CD4-positive, alpha-beta T cell (primary cell): ENCODE measurements at regions not wholly inside any gene's neighbourhood (a gene's known extent, or its start where the extent isn't known, plus 50 kb on each side); places are given as distances from the start of the nearest gene placed in this dataset.

Experiments
- ATAC-seq: fragments of 200-7000 bp; cut with Tn5 transposase; one replicate; pipeline ENCODE4 v1.10.0; 2022; ENCODE audit warnings: mild to moderate bottlenecking; ENCODE audit not compliant: poor library complexity
- CTCF ChIA-PET: fragments of 350-600 bp; sonication (Branson Sonifier 250); formaldehyde crosslinking; loops from one replicate; lab custom pipeline; 2021; ENCODE audit warnings: antibody characterized with exemption, inconsistent platforms; lab: Charles Lee
- POLR2A ChIA-PET: fragments of 350-600 bp; sonication (Branson Sonifier 250); formaldehyde crosslinking; loops from one replicate; lab custom pipeline; 2021; ENCODE audit warnings: antibody characterized with exemption, inconsistent platforms; lab: Charles Lee
- DNase-seq, 14 experiments: peaks; one replicate each; pipeline ENCODE4 v3.0.0-alpha.2; 2013 to 2020; ENCODE audit warnings: mixed read lengths in 2 of 14
- H3K27ac ChIP-seq, 2 donors: one replicate each; pipeline versions ENCODE4 v1.5.1 to v1.7.0; 2013; ENCODE audit warnings: low read length in 2 of 2, low read depth in 1 of 2, mild to moderate bottlenecking in 1 of 2
- H3K27me3 ChIP-seq, 2 experiments: 1 replicate in 1 of 2; 2 replicates in 1 of 2; pipeline versions ENCODE4 v1.6.1 to v1.7.0; 2013; ENCODE audit warnings: low read length in 2 of 2, control low read depth in 1 of 2, mild to moderate bottlenecking in 1 of 2, moderate library complexity in 1 of 2; ENCODE audit not compliant: insufficient read depth in 2 of 2, control insufficient read depth in 1 of 2
- H3K36me3 ChIP-seq: one replicate; pipeline ENCODE4 v1.6.1; 2013; ENCODE audit warnings: low read length, control low read depth; ENCODE audit not compliant: insufficient read depth
- H3K4me1 ChIP-seq: one replicate; pipeline ENCODE4 v1.6.1; 2013; ENCODE audit warnings: low read length, control low read depth; ENCODE audit not compliant: insufficient read depth
- H3K4me3 ChIP-seq: one replicate; pipeline ENCODE4 v1.5.1; 2013; ENCODE audit warnings: mild to moderate bottlenecking, low read length, moderate library complexity
- H3K9me3 ChIP-seq, 2 experiments: 1 replicate in 1 of 2; 2 replicates in 1 of 2; pipeline versions ENCODE4 v1.6.1 to v1.7.0; 2013; ENCODE audit warnings: low read length in 2 of 2, mild to moderate bottlenecking in 2 of 2, control low read depth in 1 of 2, moderate library complexity in 1 of 2; ENCODE audit not compliant: control insufficient read depth in 1 of 2, insufficient read depth in 1 of 2
- H3K27ac Mint-ChIP-seq: one replicate; pipeline ENCODE4 v1.8.0; 2020; ENCODE audit warnings: mixed read lengths
- H3K27me3 Mint-ChIP-seq: one replicate; pipeline ENCODE4 v1.8.0; 2021; ENCODE audit warnings: mixed read lengths
- H3K36me3 Mint-ChIP-seq: one replicate; pipeline ENCODE4 v1.8.0; 2021; ENCODE audit warnings: low read depth, mixed read lengths
- H3K4me1 Mint-ChIP-seq: one replicate; pipeline ENCODE4 v1.8.0; 2021; ENCODE audit warnings: low read depth, mixed read lengths
- H3K4me3 Mint-ChIP-seq: one replicate; pipeline ENCODE4 v1.8.0; 2020; ENCODE audit warnings: mild to moderate bottlenecking, mixed read lengths
- H3K9me3 Mint-ChIP-seq: one replicate; pipeline ENCODE4 v1.8.0; 2020; ENCODE audit warnings: mixed read lengths
- CTCF ChIP-seq: fragments of 200-600 bp; IDR thresholded peaks from one replicate; pipeline ENCODE4 v1.8.0; 2022; ENCODE audit warnings: antibody characterized with exemption, mild to moderate bottlenecking
- intact Hi-C, 2 experiments: fragments of 100-400 bp; cut with DNase I in 1 of 2; cut with micrococcal nuclease in 1 of 2; formaldehyde crosslinking; loops; one replicate each; pipeline versions ENCODE4 v1.15.1 to v1.9.0; 2023 to 2025; cut with DNase I, micrococcal nuclease

GRCh38 chr13:70732611-70733010 lies 624.4 kb upstream of the KLHL1 start:
- Histone ChIP-seq H3K27me3 (no peaks in the 10 kb centered on the region), H3K4me1 (no peaks in the 10 kb centered on the region), H3K9me3 (peaks cover 0 to 6% of the 10 kb centered on the region in 2 experiments), H3K4me3 (no peak overlapping the region), H3K36me3 (no peaks in the 10 kb centered on the region), H3K27ac (no peak overlapping the region)
- no peaks in the 10 kb centered on the region for H3K27me3 Mint-ChIP-seq
- H3K4me1 Mint-ChIP-seq = no peaks in the 10 kb centered on the region
- no peak for TF ChIP-seq CTCF
- CTCF ChIA-PET = no interaction called here
- H3K36me3 Mint-ChIP-seq = no peaks in the 10 kb centered on the region
- no peak overlapping the region for H3K27ac Mint-ChIP-seq
- no peak overlapping the region for H3K4me3 Mint-ChIP-seq
- H3K9me3 Mint-ChIP-seq = peaks cover 3% of the 10 kb centered on the region
- DNase-seq = no peak
- POLR2A ChIA-PET = no interaction called here
- no peak for ATAC-seq
- intact Hi-C loops = no loop called here

GRCh38 chr13:70729369-70729768 lies 621.1 kb upstream of the KLHL1 start:
- no peak for TF ChIP-seq CTCF
- Histone ChIP-seq H3K27me3 (no peaks in the 10 kb centered on the region), H3K4me1 (no peaks in the 10 kb centered on the region), H3K36me3 (no peaks in the 10 kb centered on the region), H3K9me3 (no peaks in the 10 kb centered on the region), H3K27ac (no peak overlapping the region), H3K4me3 (no peak overlapping the region)
- Mint-ChIP-seq H3K4me1 (no peaks in the 10 kb centered on the region), H3K9me3 (peaks cover 3% of the 10 kb centered on the region), H3K36me3 (no peaks in the 10 kb centered on the region), H3K4me3 (no peak overlapping the region), H3K27ac (no peak overlapping the region), H3K27me3 (no peaks in the 10 kb centered on the region)
- no peak for DNase-seq
- POLR2A ChIA-PET = interaction anchor here (0.6 kb wide), 1 partner anchor 809 kb away, joined by 3 read pairs; no protein-coding TSS in a partner anchor
- no peak for ATAC-seq
- CTCF ChIA-PET = no interaction called here
- intact Hi-C loops = no loop called here

GRCh38 chr13:70723732-70724131 lies 615.5 kb upstream of the KLHL1 start:
- peaks cover 2% of the 10 kb centered on the region for H3K9me3 Mint-ChIP-seq
- Histone ChIP-seq H3K4me3 (no peak overlapping the region), H3K9me3 (no peaks in the 10 kb centered on the region), H3K4me1 (no peaks in the 10 kb centered on the region), H3K27me3 (no peaks in the 10 kb centered on the region), H3K27ac (no peak overlapping the region), H3K36me3 (no peaks in the 10 kb centered on the region)
- DNase-seq (no peak), ATAC-seq (no peak)
- H3K4me3 Mint-ChIP-seq = no peak overlapping the region
- H3K36me3 Mint-ChIP-seq = no peaks in the 10 kb centered on the region
- intact Hi-C loops = no loop called here
- H3K27ac Mint-ChIP-seq = no peak overlapping the region
- POLR2A ChIA-PET = interaction anchor here (0.6 kb wide), 1 partner anchor 654 kb away, joined by 3 read pairs; no protein-coding TSS in a partner anchor
- TF ChIP-seq CTCF = no peak
- no peaks in the 10 kb centered on the region for H3K27me3 Mint-ChIP-seq
- no peaks in the 10 kb centered on the region for H3K4me1 Mint-ChIP-seq
- CTCF ChIA-PET = no interaction called here
